A549 (cell line): ENCODE measurements at regions not wholly inside any gene's neighbourhood (a gene's known extent, or its start where the extent isn't known, plus 50 kb on each side); places are given as distances from the start of the nearest gene placed in this dataset.

Experiments used
- ATAC-seq, 2 experiments: fragments of 200-7000 bp in 1 of 2; fragments of >200 bp in 1 of 2; cut with Nextera tagmentation in 1 of 2; cut with Tn5 transposase in 1 of 2; 3 replicates each; pipeline versions ENCODE4 v1.8.0 to v1.9.1; 2018 to 2020; ENCODE audit warnings: mild to moderate bottlenecking in 1 of 2, moderate library complexity in 1 of 2
- CTCF ChIA-PET: fragments of 300-600 bp; sonication (Branson Sonifier 250); formaldehyde crosslinking; extraction: SDS; loops from one replicate; lab custom pipeline; 2021; ENCODE audit warnings: antibody characterized with exemption, inconsistent platforms; lab: Yijun Ruan, JAX
- POLR2A ChIA-PET: fragments of 350-600 bp; formaldehyde crosslinking; extraction: SDS; loops from one replicate; lab custom pipeline; 2021; ENCODE audit warnings: antibody characterized with exemption, inconsistent platforms; lab: Yijun Ruan, JAX
- DNase-seq, 2 experiments: peaks; one replicate each; pipeline versions ENCODE4 v3.0.0 to v3.0.0-alpha.2; 2011 to 2016; ENCODE audit warnings: low read depth in 1 of 2, low spot score in 1 of 2
- FAIRE-seq: peaks from 2 replicates; lab custom pipeline; 2011; peaks lifted over from hg19 to GRCh38; lab: Jason Lieb, UNC
- H3K27ac ChIP-seq, 2 experiments: fragments of >200 bp; sonication (Bioruptor Twin); formaldehyde crosslinking; 3 replicates each; pipeline ENCODE4 v1.5.1; 2016 to 2017
- H3K4me1 ChIP-seq: fragments of >200 bp; sonication (Bioruptor Twin); formaldehyde crosslinking; 3 replicates; pipeline ENCODE4 v1.6.1; 2016
- H3K4me2 ChIP-seq: fragments of >200 bp; sonication (Bioruptor Twin); formaldehyde crosslinking; 3 replicates; pipeline ENCODE4 v1.6.1; 2016
- H3K4me3 ChIP-seq: fragments of >200 bp; sonication (Bioruptor Twin); formaldehyde crosslinking; 3 replicates; pipeline ENCODE4 v1.5.1; 2016
- H3K9me3 ChIP-seq: fragments of >200 bp; sonication (Bioruptor Twin); formaldehyde crosslinking; 3 replicates; pipeline ENCODE4 v1.6.1; 2016
- CHD2 ChIP-seq: fragments of 150-350 bp; IDR thresholded peaks from 2 replicates; pipeline ENCODE4 v1.6.1; 2014; ENCODE audit warnings: low read length; ENCODE audit not compliant: partially characterized antibody
- EHMT2 ChIP-seq: fragments of 200-600 bp; sonication (generic); IDR thresholded peaks from 2 replicates; pipeline ENCODE4 v1.6.1; 2016; ENCODE audit warnings: antibody characterized with exemption, low read depth, mild to moderate bottlenecking, moderate library complexity
- ESRRA ChIP-seq: fragments of 150-350 bp; IDR thresholded peaks from 2 replicates; pipeline ENCODE4 v1.6.1; 2014; ENCODE audit warnings: mild to moderate bottlenecking, low read length, borderline replicate concordance
- FOSB ChIP-seq: fragments of 250-450 bp; sonication (Bioruptor Pico); IDR thresholded peaks from 2 replicates; pipeline ENCODE4 v1.5.0; 2020; ENCODE audit warnings: mild to moderate bottlenecking, moderate library complexity
- FOSL2 ChIP-seq, 2 experiments: fragments of 450-650 bp in 1 of 2; fragments of >200 bp in 1 of 2; sonication (Bioruptor Twin) in 1 of 2; formaldehyde crosslinking; IDR thresholded peaks; 2 replicates each; pipeline versions ENCODE4 v1.5.0 to v1.6.1; 2016 to 2020; ENCODE audit warnings: mild to moderate bottlenecking in 1 of 2, moderate library complexity in 1 of 2
- HEYL ChIP-seq: fragments of 250-450 bp; sonication (Bioruptor Pico); IDR thresholded peaks from 2 replicates; pipeline ENCODE4 v1.8.0; 2021; ENCODE audit warnings: mild to moderate bottlenecking, moderate library complexity
- JUN ChIP-seq, 2 experiments: fragments of >200 bp; sonication (Bioruptor Twin); formaldehyde crosslinking; IDR thresholded peaks; 2 replicates in 1 of 2; 3 replicates in 1 of 2; pipeline ENCODE4 v1.6.1; 2016 to 2017
- JUNB ChIP-seq: fragments of >200 bp; sonication (Bioruptor Twin); formaldehyde crosslinking; IDR thresholded peaks from 2 replicates; pipeline ENCODE4 v1.6.1; 2016
- KDM5A ChIP-seq: fragments of 200-600 bp; sonication (generic); IDR thresholded peaks from 2 replicates; pipeline ENCODE4 v1.6.1; 2016; ENCODE audit warnings: antibody characterized with exemption, mild to moderate bottlenecking
- MAFK ChIP-seq: fragments of 450-650 bp; IDR thresholded peaks from 2 replicates; pipeline ENCODE4 v1.6.1; 2014; ENCODE audit not compliant: partially characterized antibody
- POLR2A ChIP-seq: IDR thresholded peaks from 2 replicates; pipeline ENCODE4 v1.6.1; 2012; ENCODE audit warnings: mild to moderate bottlenecking, low read length
- RCOR1 ChIP-seq: fragments of 150-350 bp; IDR thresholded peaks from 2 replicates; pipeline ENCODE4 v1.6.1; 2014; ENCODE audit warnings: antibody characterized with exemption, low read length, low read depth
- RFX5 ChIP-seq: fragments of 450-650 bp; IDR thresholded peaks from 2 replicates; pipeline ENCODE4 v1.7.1; 2014; ENCODE audit warnings: antibody characterized with exemption, mild to moderate bottlenecking, moderate library complexity
- SREBF2 ChIP-seq: fragments of 450-650 bp; IDR thresholded peaks from 2 replicates; pipeline ENCODE4 v1.6.1; 2014; ENCODE audit warnings: mild to moderate bottlenecking, moderate library complexity
- TFCP2L1 ChIP-seq: fragments of 250-450 bp; sonication (Bioruptor Pico); IDR thresholded peaks from 2 replicates; pipeline ENCODE4 v1.5.0; 2021; ENCODE audit warnings: mild to moderate bottlenecking
- ZSCAN20 ChIP-seq: fragments of 250-450 bp; sonication (Bioruptor Pico); IDR thresholded peaks from 2 replicates; pipeline ENCODE4 v1.8.0; 2022; ENCODE audit warnings: mild to moderate bottlenecking, moderate library complexity
- WGBS: methylation state at CpG from one replicate; pipeline ENCODE4 v1.1.6; 2017; ENCODE audit errors: missing lambda C conversion rate; 5-methylcytosine and 5-hydroxymethylcytosine counted together
- TF ChIP-seq, protein P1 (sequence below): fragments of >200 bp; sonication (Bioruptor Twin); formaldehyde crosslinking; IDR thresholded peaks from 2 replicates; pipeline ENCODE4 v1.6.1; 2016
- TF ChIP-seq, protein P2 (sequence below): fragments of 250-450 bp; sonication (Bioruptor Pico); IDR thresholded peaks from 2 replicates; pipeline ENCODE4 v1.5.0; 2021; ENCODE audit warnings: mild to moderate bottlenecking, moderate library complexity, borderline replicate concordance
- TF ChIP-seq, protein P3 (sequence below): fragments of >200 bp; sonication (Bioruptor Twin); formaldehyde crosslinking; IDR thresholded peaks from 3 replicates; pipeline ENCODE4 v1.6.1; 2016
- TF ChIP-seq, protein P4 (sequence below): fragments of >200 bp; sonication (Bioruptor Twin); formaldehyde crosslinking; IDR thresholded peaks from 3 replicates; pipeline ENCODE4 v1.5.1; 2016
- TF ChIP-seq, protein P5 (sequence below): IDR thresholded peaks from 2 replicates; pipeline ENCODE4 v1.6.1; 2012
- TF ChIP-seq, protein P6 (sequence below): IDR thresholded peaks from 2 replicates; pipeline ENCODE4 v1.6.1; 2012; ENCODE audit warnings: low read depth, borderline replicate concordance
- TF ChIP-seq, protein P7 (sequence below): IDR thresholded peaks from 2 replicates; pipeline ENCODE4 v1.6.1; 2012

DNA sequence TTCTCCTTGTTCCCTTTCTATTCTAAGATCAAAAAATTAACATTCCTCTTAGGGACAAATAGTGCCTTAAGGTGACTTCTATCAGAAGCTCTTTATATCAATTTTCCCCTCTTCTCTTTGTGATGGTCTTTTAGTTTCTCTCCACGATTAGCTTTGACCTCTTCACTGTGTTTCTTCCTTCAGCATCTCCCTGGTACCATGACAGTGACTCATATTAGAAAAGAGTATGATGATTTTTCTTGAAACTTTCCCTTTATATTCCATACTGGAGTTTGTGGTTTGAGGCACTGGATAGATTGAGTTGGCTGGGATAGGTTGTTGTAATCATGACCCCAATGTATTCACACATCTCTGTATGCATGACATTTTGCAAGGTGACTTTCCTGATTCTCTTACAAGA lies 335.6 kb upstream of the GLI3 start:
- DNase-seq (no peak), FAIRE-seq (no peak), ATAC-seq (no peak)
- WGBS, result 4% methylated on average over 1 of the region's 1 CpG
- no peak overlapping the region for H3K4me2 ChIP-seq
- TF ChIP-seq CHD2 (no peak), HEYL (no peak), TFCP2L1 (no peak), POLR2A (no peak), FOSL2 (IDR thresholded peaks at IDR 0.05) (no peak), FOSL2 (CRISPR knock-in tag; IDR thresholded peaks at IDR 0.05) (no peak), FOSB (no peak), JUN (IDR thresholded peaks at IDR 0.05) (no peak), RCOR1 (no peak), ESRRA (no peak), EHMT2 (no peak), JUNB (no peak)
- TF ChIP-seq, protein P1, sequence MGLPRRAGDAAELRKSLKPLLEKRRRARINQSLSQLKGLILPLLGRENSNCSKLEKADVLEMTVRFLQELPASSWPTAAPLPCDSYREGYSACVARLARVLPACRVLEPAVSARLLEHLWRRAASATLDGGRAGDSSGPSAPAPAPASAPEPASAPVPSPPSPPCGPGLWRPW, result no peak
- TF ChIP-seq, protein P2, sequence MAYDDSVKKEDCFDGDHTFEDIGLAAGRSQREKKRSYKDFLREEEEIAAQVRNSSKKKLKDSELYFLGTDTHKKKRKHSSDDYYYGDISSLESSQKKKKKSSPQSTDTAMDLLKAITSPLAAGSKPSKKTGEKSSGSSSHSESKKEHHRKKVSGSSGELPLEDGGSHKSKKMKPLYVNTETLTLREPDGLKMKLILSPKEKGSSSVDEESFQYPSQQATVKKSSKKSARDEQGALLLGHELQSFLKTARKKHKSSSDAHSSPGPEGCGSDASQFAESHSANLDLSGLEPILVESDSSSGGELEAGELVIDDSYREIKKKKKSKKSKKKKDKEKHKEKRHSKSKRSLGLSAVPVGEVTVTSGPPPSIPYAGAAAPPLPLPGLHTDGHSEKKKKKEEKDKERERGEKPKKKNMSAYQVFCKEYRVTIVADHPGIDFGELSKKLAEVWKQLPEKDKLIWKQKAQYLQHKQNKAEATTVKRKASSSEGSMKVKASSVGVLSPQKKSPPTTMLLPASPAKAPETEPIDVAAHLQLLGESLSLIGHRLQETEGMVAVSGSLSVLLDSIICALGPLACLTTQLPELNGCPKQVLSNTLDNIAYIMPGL (CRISPR knock-in tag), result no peak
- TF ChIP-seq, protein P3, sequence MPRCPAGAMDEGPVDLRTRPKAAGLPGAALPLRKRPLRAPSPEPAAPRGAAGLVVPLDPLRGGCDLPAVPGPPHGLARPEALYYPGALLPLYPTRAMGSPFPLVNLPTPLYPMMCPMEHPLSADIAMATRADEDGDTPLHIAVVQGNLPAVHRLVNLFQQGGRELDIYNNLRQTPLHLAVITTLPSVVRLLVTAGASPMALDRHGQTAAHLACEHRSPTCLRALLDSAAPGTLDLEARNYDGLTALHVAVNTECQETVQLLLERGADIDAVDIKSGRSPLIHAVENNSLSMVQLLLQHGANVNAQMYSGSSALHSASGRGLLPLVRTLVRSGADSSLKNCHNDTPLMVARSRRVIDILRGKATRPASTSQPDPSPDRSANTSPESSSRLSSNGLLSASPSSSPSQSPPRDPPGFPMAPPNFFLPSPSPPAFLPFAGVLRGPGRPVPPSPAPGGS, result no peak
- TF ChIP-seq, protein P4, sequence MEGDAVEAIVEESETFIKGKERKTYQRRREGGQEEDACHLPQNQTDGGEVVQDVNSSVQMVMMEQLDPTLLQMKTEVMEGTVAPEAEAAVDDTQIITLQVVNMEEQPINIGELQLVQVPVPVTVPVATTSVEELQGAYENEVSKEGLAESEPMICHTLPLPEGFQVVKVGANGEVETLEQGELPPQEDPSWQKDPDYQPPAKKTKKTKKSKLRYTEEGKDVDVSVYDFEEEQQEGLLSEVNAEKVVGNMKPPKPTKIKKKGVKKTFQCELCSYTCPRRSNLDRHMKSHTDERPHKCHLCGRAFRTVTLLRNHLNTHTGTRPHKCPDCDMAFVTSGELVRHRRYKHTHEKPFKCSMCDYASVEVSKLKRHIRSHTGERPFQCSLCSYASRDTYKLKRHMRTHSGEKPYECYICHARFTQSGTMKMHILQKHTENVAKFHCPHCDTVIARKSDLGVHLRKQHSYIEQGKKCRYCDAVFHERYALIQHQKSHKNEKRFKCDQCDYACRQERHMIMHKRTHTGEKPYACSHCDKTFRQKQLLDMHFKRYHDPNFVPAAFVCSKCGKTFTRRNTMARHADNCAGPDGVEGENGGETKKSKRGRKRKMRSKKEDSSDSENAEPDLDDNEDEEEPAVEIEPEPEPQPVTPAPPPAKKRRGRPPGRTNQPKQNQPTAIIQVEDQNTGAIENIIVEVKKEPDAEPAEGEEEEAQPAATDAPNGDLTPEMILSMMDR, result no peak
- TF ChIP-seq, protein P5, sequence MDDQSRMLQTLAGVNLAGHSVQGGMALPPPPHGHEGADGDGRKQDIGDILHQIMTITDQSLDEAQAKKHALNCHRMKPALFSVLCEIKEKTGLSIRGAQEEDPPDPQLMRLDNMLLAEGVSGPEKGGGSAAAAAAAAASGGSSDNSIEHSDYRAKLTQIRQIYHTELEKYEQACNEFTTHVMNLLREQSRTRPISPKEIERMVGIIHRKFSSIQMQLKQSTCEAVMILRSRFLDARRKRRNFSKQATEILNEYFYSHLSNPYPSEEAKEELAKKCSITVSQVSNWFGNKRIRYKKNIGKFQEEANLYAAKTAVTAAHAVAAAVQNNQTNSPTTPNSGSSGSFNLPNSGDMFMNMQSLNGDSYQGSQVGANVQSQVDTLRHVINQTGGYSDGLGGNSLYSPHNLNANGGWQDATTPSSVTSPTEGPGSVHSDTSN, result no peak
- TF ChIP-seq, protein P6, sequence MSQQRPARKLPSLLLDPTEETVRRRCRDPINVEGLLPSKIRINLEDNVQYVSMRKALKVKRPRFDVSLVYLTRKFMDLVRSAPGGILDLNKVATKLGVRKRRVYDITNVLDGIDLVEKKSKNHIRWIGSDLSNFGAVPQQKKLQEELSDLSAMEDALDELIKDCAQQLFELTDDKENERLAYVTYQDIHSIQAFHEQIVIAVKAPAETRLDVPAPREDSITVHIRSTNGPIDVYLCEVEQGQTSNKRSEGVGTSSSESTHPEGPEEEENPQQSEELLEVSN, result no peak
- H3K27ac ChIP-seq, result no peak overlapping the region
- H3K9me3 ChIP-seq, result no peaks in the 10 kb centered on the region
- POLR2A ChIA-PET, result no interaction called here
- H3K4me1 ChIP-seq, result no peaks in the 10 kb centered on the region
- H3K4me3 ChIP-seq, result no peak overlapping the region
- CTCF ChIA-PET, result no interaction called here

DNA sequence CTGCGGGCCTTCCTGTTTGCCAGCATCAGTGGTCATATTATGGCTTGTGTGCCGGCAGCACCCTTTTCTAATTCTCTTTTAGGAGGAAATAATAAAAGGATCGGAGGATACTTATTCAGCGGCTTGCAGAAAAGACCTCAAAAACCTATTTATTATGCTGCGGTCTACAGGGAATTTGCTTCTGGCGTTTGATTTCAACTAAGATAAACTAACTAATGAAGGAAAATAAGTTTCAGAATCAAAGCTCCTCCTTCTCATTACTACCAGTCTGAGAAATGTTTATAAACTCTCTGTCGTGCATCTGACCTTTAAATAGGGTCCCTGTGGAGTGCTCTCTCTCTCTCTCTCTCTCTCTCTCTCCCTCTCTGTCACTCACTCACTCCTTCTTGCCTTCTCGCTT lies 335.0 kb upstream of the GLI3 start:
- H3K4me1 ChIP-seq, result no peaks in the 10 kb centered on the region
- FAIRE-seq, result no peak
- no peak for ATAC-seq
- ChIA-PET POLR2A (no interaction called here), CTCF (no interaction called here)
- 29% methylated on average over 8 of the region's 8 CpGs for WGBS
- no peak overlapping the region for H3K27ac ChIP-seq
- H3K4me2 ChIP-seq, result no peak overlapping the region
- no peak overlapping the region for H3K4me3 ChIP-seq
- no peaks in the 10 kb centered on the region for H3K9me3 ChIP-seq
- no peak for DNase-seq
- TF ChIP-seq JUN (IDR thresholded peaks at IDR 0.05), result no peak
- TF ChIP-seq, protein P7, sequence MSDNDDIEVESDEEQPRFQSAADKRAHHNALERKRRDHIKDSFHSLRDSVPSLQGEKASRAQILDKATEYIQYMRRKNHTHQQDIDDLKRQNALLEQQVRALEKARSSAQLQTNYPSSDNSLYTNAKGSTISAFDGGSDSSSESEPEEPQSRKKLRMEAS, result no peak
- no peak for TF ChIP-seq RFX5
- TF ChIP-seq ZSCAN20 (CRISPR knock-in tag), result no peak
- no peak for TF ChIP-seq MAFK
- no peak for TF ChIP-seq EHMT2
- TF ChIP-seq ESRRA, result no peak
- TF ChIP-seq KDM5A, result no peak
- no peak for TF ChIP-seq SREBF2
